ENCODE measurements at regions not wholly inside any gene's neighbourhood (a gene's known extent, or its start where the extent isn't known, plus 50 kb on each side); places are given as distances from the start of the nearest gene placed in this dataset.

DNA sequence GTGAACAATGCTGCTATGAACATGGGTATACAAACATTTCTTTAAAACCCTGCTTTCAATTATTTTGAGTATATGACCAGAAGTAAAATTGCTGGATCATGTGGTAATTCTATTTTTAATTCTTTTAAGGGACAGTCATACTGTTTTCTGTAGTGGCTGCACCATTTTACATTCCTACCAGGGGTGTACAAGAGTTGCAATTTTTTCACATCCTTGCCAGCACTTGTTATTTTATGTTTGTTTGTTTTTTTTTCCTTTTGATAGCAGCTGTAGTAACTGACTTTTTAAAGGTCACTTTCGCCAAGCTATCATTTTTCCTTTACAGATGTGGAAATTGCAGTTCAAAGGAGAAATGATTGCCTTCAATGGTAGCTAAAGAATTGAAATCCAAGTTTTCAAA is 99.5 kb downstream of the GPR85 start:
- no peak for TF ChIP-seq POLR2AphosphoS5 (IDR thresholded peaks at IDR 0.05)
- no peak for TF ChIP-seq CTCF (IDR thresholded peaks at IDR 0.05)
